Upper lobe of right lung (tissue), 1 donor: ENCODE measurements at regions not wholly inside any gene's neighbourhood (a gene's known extent, or its start where the extent isn't known, plus 50 kb on each side); places are given as distances from the start of the nearest gene placed in this dataset.

Experiments used
- ATAC-seq: fragments of 200-7000 bp; cut with Tn5 transposase; one replicate; pipeline ENCODE4 v1.9.1; 2020; ENCODE audit warnings: mild to moderate bottlenecking, moderate library complexity
- DNase-seq: peaks from one replicate; pipeline ENCODE4 v3.0.0-alpha.2; 2020
- H3K27ac ChIP-seq: fragments of 200-600 bp; one replicate; pipeline ENCODE4 v1.8.0; 2022
- H3K27me3 ChIP-seq: fragments of 200-600 bp; one replicate; pipeline ENCODE4 v1.8.0; 2022; ENCODE audit warnings: mild to moderate bottlenecking
- H3K36me3 ChIP-seq: fragments of 200-600 bp; one replicate; pipeline ENCODE4 v1.8.0; 2022
- H3K4me1 ChIP-seq: fragments of 200-600 bp; one replicate; pipeline ENCODE4 v1.8.0; 2022
- H3K4me3 ChIP-seq: fragments of 200-600 bp; one replicate; pipeline ENCODE4 v1.8.0; 2022; ENCODE audit warnings: mild to moderate bottlenecking
- H3K9me3 ChIP-seq: fragments of 200-600 bp; one replicate; pipeline ENCODE4 v1.8.0; 2022
- intact Hi-C: fragments of 100-400 bp; cut with DNase I; formaldehyde crosslinking; loops from one replicate; pipeline ENCODE4 v1.11.0; 2022
- TF ChIP-seq, protein P1 (sequence below): fragments of 200-600 bp; IDR thresholded peaks from one replicate; pipeline ENCODE4 v1.8.0; 2022; ENCODE audit warnings: antibody characterized with exemption
- donor health status: DM: no; HTN: yes; CAD: no; lungs with severe emphysema.

DNA sequence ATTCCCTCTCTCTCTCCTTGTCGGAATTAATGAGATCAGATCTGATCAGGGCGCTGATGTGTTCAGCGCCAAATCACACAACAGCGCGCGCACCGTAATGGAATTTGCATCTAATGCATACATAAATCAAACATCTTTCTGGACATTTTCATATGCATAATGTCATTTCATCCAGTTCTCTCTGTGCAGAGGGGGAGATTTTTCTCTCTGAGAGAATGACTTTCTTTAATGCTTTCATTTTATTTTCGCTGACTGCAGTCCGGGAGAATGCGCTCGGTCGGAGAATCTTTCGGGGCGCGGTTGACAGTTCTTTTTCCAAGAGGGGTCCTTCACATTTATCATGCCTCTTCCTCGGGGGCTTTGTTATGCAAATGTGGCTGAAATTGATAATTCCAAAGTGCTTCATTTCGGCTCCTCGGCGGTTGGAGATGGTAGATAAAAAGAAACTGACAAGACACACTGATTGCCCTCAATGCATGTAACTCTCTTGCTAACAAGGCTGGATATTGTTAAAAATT is 615.9 kb downstream of the VRK1 start:
- H3K27ac ChIP-seq = no peak overlapping the region
- H3K27me3 ChIP-seq = peaks cover 69% of the 10 kb centered on the region
- no peaks in the 10 kb centered on the region for H3K36me3 ChIP-seq
- intact Hi-C loops = no loop called here
- no peaks in the 10 kb centered on the region for H3K4me1 ChIP-seq
- TF ChIP-seq, protein P1, sequence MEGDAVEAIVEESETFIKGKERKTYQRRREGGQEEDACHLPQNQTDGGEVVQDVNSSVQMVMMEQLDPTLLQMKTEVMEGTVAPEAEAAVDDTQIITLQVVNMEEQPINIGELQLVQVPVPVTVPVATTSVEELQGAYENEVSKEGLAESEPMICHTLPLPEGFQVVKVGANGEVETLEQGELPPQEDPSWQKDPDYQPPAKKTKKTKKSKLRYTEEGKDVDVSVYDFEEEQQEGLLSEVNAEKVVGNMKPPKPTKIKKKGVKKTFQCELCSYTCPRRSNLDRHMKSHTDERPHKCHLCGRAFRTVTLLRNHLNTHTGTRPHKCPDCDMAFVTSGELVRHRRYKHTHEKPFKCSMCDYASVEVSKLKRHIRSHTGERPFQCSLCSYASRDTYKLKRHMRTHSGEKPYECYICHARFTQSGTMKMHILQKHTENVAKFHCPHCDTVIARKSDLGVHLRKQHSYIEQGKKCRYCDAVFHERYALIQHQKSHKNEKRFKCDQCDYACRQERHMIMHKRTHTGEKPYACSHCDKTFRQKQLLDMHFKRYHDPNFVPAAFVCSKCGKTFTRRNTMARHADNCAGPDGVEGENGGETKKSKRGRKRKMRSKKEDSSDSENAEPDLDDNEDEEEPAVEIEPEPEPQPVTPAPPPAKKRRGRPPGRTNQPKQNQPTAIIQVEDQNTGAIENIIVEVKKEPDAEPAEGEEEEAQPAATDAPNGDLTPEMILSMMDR = no peak
- peak overlapping the region; percentile 14 for H3K4me3 ChIP-seq
- H3K9me3 ChIP-seq = no peaks in the 10 kb centered on the region
- no peak for DNase-seq
- no peak for ATAC-seq

DNA sequence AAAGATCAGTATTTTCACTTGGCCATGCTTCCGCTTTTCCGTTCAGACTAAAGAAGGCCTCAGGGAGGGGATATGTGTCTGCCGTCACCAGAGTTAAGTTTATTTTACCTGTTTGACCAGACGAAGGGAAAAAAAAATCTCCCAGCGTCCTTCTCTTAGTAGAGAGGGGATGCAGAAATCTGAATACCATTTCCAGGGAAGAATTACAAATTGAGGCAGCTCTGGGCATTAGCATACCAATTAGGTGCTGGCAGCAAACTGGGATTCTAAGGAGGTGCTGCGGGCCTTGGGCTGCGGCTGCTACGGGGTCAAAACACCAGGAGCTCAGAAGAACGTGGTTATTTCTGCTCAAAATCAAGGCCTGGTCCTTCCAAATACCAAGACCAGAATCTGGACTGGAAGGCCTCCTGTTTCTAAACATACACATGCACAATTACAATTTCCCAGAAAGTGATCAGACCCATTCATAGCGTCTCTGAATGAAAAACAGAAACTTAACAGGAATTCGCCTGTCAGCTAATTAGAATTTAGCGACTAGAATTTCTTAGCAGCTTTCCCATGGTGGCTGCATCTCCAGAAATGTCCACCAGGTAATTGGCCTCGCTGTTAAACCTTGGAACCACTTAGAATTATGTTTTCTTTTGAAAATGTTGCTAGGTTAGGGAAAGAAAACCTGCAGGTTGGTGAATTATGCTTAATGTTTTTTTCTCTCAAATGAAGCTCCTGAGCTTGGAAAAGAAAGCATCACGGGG is 617.0 kb downstream of the VRK1 start:
- intact Hi-C loops = no loop called here
- DNase-seq (no peak), ATAC-seq (no peak)
- TF ChIP-seq, protein P1 = no peak
- Histone ChIP-seq H3K4me3 (no peak overlapping the region), H3K27me3 (peaks cover 68% of the 10 kb centered on the region), H3K36me3 (no peaks in the 10 kb centered on the region), H3K4me1 (no peaks in the 10 kb centered on the region), H3K27ac (no peak overlapping the region), H3K9me3 (no peaks in the 10 kb centered on the region)

DNA sequence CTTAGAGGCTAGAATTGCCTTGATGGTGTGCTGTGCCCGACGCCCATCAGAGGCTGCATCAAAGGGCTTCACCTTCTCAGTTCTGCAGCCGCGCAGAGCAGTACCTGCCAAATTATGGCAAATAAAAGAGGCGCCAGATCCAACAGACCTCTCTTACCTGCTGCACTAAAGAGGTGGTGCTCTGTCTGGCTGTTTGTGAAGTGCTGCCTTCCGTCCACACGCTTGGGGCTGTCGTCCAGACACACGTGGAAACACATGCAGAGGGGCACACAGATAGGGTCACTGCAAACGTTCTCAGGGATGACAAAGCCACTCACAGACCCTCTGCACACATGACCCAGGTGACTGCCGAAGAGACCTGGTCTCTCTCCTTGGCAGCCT is 617.5 kb downstream of the VRK1 start:
- no peak overlapping the region for H3K4me3 ChIP-seq
- ATAC-seq (no peak), DNase-seq (no peak)
- no peaks in the 10 kb centered on the region for H3K36me3 ChIP-seq
- no peaks in the 10 kb centered on the region for H3K4me1 ChIP-seq
- no peak overlapping the region for H3K27ac ChIP-seq
- intact Hi-C loops = no loop called here
- no peaks in the 10 kb centered on the region for H3K9me3 ChIP-seq
- peaks cover 62% of the 10 kb centered on the region for H3K27me3 ChIP-seq
- TF ChIP-seq, protein P1 = no peak

DNA sequence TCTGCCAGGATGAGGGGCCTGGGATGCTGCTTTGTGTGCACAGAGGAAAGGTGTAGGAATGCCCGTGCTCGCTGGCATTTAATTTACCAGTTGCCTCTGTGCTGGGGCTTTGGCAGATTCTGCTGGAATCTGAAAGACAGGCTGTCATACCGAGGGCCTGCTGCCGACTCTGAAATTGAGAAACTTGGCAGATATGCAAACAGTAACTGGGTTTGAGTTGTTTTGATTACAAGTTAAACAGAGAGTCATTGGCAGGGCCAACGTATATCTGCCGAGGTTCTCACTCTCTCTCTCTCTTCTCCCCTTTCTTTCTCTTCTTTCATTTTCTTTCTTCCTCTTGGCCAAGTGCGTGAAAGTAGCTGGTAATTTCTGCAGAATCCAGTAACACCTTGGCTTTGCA is 618.7 kb downstream of the VRK1 start:
- Histone ChIP-seq H3K27me3 (peaks cover 50% of the 10 kb centered on the region), H3K4me1 (no peaks in the 10 kb centered on the region), H3K27ac (no peak overlapping the region), H3K4me3 (no peak overlapping the region), H3K36me3 (no peaks in the 10 kb centered on the region), H3K9me3 (no peaks in the 10 kb centered on the region)
- TF ChIP-seq, protein P1 = no peak
- intact Hi-C loops = no loop called here
- DNase-seq (no peak), ATAC-seq (no peak)

DNA sequence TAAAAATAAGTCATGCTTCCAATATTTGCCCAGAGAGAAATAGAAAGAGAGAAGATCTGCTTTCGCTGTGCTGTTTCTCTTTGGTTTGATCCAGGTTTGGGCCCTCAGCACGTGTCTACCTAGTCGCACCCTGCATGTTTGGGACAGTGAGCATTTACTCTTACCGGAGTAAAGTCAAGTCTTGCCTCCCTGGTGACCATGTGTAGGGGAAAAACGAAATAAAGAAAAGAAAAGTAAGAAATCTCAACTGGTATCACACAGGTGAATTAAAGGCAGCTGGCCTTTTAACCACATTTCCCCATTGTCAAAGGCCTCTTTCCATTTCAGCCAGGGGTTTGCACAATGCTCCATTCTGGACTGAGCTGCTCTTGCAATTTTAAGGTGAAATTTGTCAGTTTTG is 619.4 kb downstream of the VRK1 start:
- ATAC-seq = no peak
- Histone ChIP-seq H3K27ac (no peak overlapping the region), H3K4me3 (no peak overlapping the region), H3K9me3 (no peaks in the 10 kb centered on the region), H3K27me3 (peaks cover 45% of the 10 kb centered on the region), H3K4me1 (no peaks in the 10 kb centered on the region), H3K36me3 (no peaks in the 10 kb centered on the region)
- TF ChIP-seq, protein P1 = no peak
- intact Hi-C loops = no loop called here
- DNase-seq = no peak
